GM12873 (cell line): ENCODE measurements at regions not wholly inside any gene's neighbourhood (a gene's known extent, or its start where the extent isn't known, plus 50 kb on each side); places are given as distances from the start of the nearest gene placed in this dataset.

Experiments used
- CTCF ChIP-seq: IDR thresholded peaks from 2 replicates; pipeline ENCODE4 v1.5.1; 2012; ENCODE audit warnings: low read depth, mild to moderate bottlenecking, moderate library complexity, low read length, control low read depth; ENCODE audit not compliant: insufficient read depth; ENCODE audit errors: missing control alignments

DNA sequence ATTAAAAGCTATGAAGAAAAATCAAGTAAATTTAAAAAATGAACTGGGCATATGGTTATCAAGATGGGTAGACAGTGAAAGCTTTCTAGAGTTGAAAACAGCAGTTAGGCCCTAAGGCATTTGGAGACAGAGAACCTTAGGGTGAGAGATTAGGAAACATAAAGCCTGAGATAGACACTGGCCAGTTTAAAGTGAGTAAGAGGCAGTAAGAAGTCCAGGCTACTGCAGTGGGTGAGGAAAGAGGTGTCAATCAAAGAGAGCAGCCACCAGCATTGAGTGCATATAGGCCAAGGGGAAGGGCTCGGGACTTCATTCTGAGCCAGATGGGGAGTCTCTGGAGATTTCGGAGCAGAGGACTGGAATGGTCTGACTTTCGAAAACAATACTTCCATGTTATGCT, 1360.5 kb upstream of the ADGRL4 start:
- TF ChIP-seq CTCF, result no peak

GRCh38 chr1:80365359-80366021, 1359.0 kb upstream of the ADGRL4 start:
- no peak for TF ChIP-seq CTCF

DNA sequence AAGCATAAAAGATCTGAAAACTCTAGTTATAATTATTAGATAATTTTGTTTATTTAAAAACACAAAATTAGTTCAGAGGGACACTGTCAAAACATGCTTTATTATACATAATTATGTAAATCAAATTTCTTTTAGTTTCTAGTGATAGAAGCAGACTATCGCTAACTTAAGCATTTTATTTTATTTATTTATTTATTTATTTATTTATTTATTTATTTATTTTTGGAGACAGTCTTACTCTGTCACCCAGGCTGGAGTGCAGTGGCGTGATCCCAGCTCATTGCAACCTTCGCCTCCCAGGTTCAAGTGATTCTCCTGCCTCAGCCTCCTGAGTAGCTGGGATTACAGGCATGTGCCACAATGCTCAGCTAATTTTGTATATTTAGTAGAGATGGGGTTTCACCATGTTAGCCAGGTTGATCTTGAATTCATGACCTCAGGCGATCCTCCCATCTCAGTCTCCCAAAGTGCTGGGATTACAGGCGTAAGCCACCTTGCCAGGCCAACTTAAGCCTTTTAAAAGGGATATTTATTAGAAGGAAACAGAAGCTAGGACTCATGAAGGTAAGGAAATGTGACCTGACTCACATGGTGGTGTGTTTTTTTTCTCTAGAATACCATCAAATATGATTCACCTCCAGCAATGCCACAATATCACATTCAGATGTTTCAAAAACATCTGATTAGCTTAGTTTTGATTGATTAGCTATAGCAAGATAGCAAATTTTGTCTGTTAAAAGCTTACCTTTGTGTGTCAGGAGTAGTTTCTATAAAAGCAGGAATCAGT, 1357.4 kb upstream of the ADGRL4 start:
- no peak for TF ChIP-seq CTCF

- no peak for TF ChIP-seq CTCF
Observed at GRCh38 chr1:80359666-80360065, 1353.1 kb upstream of the ADGRL4 start.

GRCh38 chr1:80349218-80349617, 1342.7 kb upstream of the ADGRL4 start:
- TF ChIP-seq CTCF, result no peak

DNA sequence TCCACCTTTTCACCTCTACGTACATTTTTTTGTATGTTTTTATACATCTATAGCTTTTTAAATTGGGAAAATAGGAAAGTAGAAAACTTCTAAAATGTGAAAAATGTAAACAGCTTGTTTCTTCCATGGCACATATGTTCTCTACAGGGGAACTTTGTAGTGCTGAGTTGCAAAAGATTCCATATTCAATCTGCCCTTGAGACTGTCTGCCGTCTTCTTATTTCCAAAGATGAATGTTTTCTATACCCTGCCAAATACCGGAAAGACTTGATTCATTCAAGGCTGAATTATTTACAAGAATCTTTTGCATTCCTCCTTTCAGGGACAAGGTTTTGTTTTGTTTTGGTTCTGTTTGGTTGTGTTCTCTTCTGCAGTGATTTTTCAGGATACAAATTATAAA, 1334.5 kb upstream of the ADGRL4 start:
- TF ChIP-seq CTCF, result no peak

DNA sequence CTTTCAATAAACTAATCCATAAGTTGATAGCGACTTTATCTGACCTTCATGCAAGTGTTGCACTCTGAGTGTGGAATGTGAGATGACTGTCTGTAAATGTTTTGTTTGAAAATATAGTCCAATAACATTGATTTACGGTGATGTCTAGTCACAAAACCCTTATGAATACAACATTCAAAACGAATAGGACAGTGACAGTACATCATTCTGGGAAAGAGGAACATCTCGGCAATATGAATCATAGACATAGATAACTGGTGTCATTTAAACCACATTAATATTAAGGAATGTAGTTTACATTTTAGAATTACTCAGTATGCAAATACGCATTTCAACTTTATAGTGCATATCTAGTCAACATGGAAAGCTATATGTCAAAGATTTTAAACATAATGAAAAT, 1311.6 kb upstream of the ADGRL4 start:
- no peak for TF ChIP-seq CTCF
